Activated CD4-positive, alpha-beta T cell treated with anti-CD3 and anti-CD28 coated beads for 24 hours (primary cell): ENCODE measurements at regions not wholly inside any gene's neighbourhood (a gene's known extent, or its start where the extent isn't known, plus 50 kb on each side); places are given as distances from the start of the nearest gene placed in this dataset.

Source experiments
- DNase-seq, 2 donors: peaks; one replicate each; pipeline ENCODE4 v3.0.0-alpha.2; 2020; ENCODE audit warnings: low read depth in 2 of 2

DNA sequence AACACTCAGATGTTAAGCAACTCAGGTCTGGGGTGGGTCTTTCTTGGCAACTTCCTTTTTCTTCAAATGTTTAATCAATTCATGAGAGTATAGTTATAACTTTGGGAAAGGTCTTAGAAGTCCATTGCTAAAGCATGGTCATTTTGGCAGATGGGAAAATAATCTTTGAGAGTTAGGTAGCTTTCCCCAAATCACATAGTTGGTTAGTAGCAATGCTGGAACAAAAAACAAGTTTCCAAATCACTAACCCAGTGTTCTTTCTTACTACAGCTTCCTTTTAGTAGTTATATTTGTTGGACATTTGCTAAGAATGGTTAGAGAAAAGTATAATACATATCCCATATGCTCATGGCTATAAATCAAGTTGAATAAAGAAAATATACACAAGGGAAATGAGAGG, 185.2 kb upstream of the SLC14A2 start:
- DNase-seq, result no peak

DNA sequence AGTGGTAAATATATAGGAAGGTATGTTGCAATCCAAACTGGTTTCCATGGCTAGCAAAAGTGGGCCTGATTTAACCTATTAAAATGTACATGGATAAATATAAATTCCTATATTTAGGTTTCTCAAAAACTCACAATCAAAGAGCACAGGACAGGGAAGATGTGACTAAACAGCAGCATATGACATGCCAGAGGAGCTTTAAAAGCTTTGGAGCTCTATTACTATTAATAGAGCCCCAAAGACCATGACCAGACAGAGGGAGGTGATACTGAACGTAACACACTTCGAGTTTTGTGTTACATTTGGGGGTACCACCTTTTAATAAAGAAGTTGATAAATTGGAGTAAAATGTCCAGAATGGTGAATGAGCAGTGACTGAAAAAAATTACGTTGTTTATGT, 179.5 kb upstream of the SLC14A2 start:
- DNase-seq, result no peak

DNA sequence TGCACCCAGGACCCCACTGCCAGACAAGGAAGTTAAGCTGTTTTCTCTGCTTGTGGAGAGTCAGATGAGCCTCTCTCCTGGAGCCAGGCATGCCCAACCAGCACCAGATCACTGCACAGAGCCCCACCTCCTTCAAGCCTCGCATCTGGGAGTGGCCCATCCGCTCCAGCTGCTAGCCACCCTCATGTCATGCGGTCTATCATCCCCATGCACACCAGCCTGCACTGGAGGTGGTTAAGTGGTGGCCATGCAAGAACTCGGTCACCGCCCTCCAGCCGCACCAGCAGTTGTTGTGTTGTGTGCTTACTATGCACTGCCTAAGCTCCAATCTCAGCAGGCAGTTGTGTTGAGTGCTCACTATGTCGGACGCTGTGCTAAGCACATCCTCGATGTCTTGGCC, 177.9 kb upstream of the SLC14A2 start:
- DNase-seq, result no peak

DNA sequence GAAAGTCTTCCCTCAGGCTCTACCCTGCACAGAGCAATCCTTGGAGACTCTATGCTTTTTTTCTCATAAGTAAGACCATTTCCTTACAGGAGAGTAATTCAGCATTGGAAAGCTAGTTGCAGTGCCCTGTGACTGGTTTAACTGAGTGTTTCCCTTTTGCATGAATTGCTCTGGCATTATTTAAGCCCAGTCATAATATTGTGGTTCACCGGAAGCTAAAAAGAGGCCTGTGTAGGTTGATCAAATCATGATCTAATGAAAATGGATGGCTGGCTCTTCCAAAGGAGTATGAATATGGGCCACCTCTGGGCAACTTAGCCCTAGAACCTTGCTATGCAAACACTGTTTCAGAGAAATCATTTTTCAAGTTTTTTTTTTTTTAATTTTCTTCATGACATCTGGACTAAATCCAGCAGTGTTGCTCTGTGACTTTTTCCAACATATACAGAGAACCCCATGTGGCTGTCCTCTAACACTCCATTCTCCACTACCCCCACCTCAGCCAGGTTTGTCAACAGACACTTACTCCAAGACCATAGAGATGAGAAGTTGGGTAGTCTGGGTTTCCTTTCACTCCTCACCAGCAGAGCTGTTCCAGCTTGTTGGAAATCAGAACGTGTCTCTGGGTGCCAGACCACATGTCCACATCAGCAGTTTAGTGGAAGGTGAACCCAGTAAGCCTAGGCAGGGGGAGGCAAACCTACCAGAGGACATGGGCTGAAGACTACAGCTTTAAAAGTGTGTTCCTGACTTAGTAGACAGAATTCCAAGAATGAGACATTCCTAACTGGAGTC, 175.2 kb upstream of the SLC14A2 start:
- DNase-seq, result no peak

DNA sequence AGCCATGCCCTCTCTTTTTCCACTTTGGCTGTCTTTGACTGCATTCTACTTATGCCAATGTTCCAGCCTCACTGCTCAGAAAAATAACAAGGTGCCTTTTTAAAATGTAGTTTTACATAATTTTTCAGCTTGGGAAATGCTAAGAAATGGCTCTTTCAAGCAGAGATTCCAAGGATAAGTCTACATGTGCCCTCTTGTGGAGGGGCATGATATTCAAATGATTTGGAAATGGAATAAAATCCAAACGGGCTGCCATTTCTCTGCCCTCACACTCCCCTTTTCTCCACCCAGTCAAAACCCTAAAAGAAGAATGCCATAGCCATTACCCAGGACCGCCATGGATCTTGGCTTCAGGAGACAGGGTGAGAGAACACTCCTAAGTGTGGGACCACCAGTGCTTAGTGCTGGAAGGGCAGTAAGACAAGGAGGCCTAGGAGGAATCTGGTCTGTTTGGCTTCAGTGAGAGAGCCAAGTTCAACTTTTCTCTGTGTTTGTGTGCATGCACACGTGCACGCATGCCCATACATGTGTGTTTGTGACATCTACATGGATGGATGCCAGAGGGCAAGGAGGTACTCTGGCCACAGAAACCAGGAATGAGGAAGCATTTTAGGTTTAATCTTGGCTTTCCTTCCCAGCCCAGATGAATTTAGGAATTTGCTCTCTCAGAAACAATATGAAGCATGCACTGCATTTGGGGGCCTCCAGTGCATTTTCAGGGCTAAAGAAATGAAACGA, 174.0 kb upstream of the SLC14A2 start:
- no peak for DNase-seq

DNA sequence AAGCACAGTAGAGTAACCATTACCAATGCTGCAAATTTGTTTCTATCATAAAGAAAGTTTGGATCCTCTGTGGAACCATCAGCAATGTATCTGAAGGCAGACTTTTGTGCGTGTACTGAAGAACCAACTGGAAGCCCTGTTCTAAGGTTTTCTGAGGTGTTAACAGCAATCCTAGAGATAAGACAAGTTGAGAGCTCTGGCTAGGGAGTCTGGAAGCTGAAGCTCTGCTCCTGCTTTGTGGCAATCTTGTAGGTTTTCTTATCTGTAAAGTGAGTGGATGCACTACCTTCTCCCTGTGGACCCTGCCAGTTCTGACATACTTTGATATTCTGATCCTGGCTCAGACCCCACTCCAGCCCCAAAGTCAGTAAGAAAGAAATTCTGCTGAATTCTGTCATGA, 171.2 kb upstream of the SLC14A2 start:
- no peak for DNase-seq

DNA sequence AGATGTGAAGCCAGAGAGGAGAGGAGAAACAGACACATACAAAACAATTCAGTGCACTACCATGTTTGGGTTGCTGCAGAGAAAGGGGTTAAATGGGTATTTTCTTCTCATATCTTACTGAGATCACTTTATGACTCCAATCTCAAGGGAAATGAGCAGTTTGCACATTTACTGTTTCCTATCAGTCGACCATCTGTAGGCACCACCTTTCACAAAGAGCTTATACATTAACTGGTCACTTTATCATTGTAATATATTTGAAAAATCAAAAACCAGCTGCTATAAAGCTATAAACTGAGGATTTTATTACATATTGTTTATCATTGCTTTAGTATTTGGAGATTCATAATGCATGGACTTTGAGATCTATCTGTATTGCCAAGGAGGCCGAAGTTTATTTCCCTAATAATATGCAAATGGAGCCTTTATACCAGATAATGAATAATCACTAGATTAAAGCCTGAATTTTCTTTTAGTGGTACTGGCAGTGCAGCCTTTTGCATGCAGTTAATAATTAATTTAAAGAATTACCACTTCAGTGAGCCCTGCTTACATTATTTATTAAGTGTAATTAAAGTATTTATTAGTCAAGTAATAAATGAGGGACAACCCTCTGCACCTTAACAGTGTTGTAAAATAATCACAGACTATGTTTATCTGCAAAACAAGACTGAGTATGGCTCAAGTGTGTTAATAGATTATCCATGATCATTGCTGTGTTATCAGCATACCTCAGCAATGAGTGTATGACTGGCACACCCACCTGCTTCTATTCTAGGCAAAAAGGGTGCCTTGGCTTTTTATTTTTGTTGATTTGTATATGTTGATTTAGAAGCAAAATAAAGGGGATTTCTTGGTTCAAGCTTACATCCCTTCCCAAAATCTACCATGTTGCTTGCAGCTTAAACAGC, 167.7 kb upstream of the SLC14A2 start:
- no peak for DNase-seq

DNA sequence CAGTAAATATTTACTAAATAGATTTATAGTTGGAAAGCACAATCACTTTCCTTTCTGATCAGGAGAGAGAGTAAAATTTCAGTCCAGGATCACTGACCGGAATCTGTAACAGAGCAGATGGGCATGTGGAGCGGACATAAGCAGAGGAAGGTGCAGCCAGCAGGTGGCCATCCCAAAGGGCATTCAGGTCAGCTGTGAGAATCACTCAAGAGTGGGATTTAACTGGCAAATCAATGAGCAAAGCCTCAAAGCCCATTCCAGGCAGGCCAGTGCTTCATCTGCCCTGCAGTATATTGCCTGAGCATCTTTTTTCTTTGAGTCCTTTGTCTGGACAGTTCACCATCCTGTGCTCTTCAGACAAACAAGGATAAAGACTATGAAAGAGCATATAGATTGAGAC, 166.4 kb upstream of the SLC14A2 start:
- DNase-seq, result no peak

DNA sequence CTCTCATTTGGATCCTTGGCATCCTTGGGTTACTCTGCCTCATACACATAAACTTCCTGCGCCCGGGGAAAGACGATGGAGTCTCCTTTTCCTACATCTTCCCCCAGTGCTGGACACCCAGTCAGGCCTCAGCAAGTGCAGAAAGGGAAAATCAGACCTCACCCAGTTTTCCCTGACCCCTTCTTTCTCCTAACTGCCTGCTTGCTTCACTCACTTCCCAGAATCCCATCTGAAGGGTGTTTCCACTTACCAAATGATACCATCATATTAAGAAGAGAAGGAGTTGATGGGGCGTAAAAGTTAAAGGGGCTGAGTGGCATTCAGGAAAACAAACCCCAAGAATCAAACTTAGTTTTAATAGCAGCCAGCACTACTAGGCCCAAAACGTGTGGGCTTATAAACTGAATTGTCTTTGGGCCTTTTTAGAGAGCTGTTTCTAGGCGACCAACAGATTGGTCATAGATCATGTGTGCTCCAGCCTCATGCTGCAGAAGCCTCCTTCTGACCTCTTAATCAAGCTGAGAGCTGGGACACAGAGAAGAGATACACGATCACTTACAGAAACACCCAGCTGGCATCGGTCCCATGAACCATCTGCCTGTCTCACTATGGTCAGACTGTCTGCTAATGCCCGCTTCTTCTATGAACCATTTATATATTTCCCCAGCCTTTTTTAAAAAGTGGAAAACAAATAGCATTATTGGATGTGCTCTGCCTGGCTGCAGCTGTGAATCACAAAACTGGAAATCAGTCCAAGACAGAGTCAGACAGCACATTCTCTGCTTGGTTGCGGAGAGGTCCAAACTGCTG, 165.7 kb upstream of the SLC14A2 start:
- no peak for DNase-seq

DNA sequence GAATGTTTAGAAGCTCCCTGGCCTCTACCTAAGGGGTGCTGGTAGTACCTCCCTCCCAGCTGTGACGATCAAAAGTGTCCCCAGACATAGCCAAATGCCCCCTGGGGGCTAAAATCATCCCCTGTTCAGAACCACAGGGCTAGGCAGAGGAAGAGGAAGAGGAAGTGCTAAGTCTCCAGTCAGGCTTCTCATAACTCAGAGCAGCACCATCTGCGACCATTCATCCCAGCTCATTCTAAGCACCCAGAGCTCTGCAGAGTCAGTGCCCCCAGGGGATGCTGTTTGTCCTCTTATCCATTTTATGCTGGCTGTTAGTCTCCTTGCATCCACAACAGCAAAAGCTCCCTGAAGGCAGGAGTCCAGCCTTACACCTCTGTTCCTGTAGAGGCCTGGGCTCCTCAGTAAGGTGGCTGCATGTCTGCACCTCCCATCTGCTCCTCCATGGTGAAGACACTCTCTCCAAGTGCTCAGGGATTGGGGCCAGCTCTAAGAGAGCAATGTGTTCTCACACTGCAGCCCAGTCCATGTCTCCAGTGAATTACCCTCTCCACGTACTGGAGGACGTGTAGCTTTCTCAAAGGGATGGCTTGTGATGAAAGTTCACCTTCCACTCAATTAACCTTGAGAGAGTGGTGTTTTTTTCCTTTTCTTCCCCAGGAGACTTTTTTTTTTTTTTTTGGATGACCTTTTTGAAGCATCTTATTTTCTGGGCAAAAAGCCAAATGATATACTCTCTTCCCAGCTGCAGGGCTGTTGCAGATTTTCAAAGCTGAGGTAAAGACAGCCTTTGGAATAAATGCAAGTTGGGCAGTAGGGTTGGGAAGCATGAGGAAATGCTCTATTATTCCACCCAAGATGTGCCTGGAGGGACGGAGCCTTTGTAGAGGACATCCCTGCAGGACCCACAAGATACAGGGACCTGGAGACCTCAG, 158.9 kb upstream of the SLC14A2 start:
- no peak for DNase-seq

DNA sequence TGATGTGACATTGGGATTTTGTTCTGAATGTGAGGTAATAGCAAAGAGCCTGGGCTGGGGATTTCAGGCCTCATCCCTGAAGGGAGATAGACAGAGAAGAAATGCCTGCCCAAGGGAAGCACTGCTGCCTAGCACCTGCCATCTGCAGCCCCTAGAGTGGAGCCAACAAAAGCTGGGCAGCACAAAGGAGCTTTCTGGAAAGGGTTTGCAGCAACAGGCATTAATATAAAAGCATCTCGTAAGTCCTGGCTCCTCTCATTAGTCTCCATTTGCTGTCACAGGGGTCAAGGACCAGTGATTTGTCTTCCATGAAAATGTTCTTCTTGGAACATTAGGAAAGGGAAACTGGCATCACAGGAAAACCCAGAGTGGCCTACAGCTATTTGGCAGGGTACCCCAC, 157.2 kb upstream of the SLC14A2 start:
- no peak for DNase-seq

DNA sequence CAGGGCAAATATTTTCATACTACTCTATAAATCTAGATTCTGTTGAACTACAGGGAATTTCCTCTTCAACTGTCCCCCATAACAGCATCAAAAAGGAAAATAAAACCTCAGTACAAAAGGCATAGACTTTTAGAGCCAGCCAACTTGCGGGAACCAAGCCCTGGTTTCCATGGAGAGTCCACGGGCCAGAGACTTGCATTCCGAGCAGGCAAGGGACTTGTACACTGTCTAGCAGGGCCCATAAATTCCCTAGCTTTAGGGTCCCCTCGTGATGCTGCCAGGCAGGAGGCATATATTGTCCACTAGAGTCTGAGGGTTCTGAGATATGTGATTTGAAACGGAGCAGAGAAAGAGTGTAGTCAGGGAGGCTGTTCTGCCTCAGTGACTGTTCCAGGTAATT, 153.1 kb upstream of the SLC14A2 start:
- DNase-seq, result no peak

DNA sequence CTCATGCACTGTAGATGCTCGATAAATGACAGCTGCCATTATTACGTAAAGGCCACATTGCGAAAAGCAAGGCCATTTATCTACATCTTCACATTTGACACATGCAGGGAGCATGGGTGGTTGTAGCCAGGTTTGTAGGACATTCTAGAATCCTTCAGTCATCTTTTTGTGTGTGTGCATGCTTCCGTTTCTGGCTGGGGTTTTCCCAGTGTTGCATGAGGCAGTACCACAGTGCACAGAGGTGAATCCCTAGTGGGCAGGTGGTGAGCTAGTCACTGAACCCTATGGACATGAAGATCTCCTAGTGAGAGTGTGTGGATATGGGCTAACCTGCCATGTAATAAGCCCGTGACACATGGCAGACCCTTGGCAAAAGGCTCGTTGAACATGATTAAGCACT, 151.8 kb upstream of the SLC14A2 start:
- no peak for DNase-seq

DNA sequence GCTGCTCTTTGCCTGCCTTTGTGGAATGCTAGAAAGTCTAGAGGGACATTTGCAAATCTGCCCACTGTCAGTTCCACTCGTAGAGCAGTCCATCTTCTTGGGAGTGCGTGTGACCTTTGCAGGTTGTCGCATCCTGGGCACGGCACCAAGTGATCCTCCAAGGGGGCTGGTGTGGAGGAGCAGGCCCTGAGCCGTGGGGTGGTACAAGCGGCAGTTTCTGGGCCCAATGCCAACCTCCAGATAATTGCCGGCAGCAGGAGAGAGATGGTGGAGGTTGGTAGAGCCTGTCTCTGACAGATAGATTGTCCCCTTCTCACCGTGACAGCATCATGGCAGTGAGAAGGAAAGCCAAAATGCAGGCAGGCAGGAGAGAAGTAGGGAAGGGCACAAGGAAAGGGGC, 150.7 kb upstream of the SLC14A2 start:
- no peak for DNase-seq

DNA sequence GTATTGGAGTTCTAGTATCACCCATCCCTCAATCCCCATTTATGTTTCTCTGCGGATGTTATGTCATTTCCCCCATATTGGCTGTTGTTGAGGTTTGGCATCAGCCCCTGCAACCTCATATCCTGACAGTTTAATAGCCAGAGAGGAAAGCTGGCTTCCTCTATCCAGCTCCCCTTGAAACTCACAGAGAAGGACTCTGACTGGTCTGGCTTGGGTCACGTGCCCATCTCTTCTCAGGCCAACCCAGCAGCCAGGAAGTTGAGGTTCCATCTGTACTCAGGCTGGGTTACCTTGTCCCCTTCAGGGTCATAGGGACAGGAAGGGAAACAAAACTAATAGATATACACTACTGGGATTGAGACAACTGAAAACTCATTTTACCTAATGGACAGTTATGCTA, 148.0 kb upstream of the SLC14A2 start:
- DNase-seq, result no peak

DNA sequence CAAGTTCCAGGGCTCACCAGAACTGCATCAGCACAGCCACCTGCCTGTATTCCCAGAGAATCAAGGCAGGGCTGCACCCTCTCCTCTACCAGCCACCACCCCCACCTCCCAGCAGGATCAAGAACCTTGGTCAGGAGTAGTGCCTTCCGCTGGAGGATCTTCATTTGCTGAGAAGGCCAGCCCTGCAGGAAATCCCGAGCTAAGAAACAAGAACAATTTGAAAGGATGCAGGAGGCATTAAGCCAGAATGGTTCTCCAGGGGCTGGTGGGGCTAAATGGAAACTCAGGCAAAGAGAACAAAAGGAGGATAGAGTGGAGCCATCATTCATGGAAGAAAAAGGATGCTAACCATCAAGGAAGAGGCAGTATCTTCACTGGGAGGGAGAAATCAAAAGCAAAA, 147.3 kb upstream of the SLC14A2 start:
- no peak for DNase-seq

DNA sequence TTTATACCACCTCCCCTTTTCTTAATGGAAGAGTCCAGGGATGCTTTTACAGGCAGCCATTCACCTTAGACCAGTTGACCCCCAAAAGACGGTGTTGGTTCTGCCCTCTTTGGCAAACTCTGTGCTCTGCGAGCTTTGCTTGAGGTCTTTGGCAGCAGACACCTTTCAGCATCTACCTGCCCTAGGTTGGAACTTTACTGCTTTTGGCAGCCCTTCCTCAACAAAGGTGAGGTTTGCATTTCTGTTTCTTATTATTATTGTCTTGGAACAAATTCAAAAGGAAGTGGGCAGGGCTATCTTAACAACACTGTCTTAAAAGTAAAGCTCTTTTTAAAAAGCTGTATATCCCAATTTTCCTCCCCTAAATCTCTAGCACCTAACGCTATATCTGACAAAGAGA, 136.4 kb upstream of the SLC14A2 start:
- no peak for DNase-seq

DNA sequence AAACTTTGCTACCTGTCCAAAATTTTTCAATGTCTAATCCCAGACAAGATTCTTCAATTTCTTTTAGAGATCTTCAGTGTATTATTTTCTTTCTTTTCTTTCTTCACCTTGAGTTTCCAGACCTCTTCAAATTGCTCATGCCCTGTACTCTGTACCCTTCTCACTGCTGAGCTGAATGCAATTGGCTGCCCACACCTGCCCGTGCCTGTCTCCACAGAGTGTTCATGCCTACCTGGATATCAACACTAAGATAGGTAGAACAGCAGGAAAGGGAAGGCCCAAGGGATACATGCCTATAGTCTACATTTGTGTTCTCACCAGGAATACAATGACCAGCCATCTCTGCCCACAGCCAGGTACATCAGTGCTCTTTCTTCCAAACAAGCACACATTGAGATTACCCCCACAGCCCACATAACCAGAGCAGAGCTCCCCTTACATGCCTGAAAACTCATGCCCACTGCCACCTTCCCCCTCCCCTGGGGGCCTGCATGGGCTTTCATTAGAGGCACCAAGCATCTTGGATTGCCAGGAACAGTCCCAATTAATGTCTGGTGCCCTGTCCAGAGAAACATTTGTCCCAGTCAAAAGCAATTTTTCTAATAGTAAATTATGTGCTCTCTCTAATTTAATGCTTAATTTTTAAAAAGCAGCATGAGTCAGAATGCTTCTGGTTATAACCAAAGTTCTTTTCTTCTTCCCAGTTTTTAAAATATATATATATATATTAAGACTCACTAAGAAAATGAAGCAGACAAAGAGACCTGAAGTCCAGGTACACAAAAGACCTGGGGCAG, 134.9 kb upstream of the SLC14A2 start:
- DNase-seq, result no peak

DNA sequence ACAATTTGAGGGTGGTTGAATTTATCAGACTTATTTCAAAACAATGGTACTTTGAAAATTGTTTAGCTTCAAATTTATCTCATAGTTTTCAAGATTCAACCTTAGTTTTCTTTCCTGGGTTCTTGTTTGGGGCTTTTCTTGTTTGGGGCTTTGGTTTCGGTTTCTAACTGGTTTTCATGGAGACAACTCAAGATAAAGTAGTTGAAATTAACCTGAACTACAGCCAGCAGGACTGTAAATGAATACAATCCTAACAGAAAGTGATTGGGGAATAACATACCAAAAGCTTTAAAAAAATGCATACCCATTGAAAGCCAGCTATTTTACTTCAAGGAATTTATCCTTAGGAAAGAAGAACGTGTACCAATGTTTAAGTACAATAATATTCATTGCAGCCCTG, 133.5 kb upstream of the SLC14A2 start:
- no peak for DNase-seq

DNA sequence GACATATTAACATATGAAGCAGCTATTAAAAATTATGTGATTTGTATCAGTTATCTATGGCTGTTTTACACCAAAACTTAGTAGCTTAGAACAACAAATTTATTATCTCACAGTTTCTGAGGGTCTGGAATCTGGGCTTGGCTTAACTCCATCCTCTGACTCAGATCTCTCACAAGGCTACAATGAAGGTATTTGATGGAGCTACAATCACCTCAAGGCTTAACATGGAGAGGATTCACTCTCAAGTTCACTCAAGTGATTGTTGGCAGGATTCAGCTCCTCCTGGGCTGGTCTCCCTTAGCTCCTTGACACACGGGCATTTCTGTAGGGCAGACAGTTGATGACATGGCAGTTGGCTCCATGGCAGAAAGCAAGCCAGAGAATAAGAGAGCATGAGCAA, 133.0 kb upstream of the SLC14A2 start:
- DNase-seq, result no peak
